NCI-H2029 treated with DMSO at 0.1 percent for 48 hours (cell line): ENCODE measurements at regions not wholly inside any gene's neighbourhood (a gene's known extent, or its start where the extent isn't known, plus 50 kb on each side); places are given as distances from the start of the nearest gene placed in this dataset.

ENCODE experiments used
- DNase-seq: peaks from one replicate; lab custom pipeline; 2025; lab: John Stamatoyannopoulos, UW

- DNase-seq: no peak
Observed at GRCh38 chr14:98298481-98299244, 973.3 kb downstream of the BCL11B start.

DNA sequence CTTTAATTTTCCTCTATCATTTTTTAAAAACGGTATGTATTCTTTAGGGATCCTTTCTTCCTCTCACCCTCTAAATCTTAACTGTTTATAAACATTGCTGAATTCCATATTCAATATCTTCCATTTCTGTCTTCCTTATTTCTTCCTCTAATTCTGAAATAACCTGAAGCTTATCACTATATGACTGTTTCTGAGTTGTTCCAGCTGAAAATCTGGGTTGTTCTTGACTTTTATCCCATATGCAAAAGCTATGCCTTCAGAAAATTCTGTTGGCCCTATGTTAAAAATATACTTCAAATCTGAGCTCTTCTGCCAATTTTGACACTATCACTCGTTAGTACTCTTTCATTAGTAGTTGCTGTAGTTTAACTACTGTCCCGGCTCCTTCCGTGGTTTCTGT is 970.3 kb downstream of the BCL11B start:
- DNase-seq: no peak

DNA sequence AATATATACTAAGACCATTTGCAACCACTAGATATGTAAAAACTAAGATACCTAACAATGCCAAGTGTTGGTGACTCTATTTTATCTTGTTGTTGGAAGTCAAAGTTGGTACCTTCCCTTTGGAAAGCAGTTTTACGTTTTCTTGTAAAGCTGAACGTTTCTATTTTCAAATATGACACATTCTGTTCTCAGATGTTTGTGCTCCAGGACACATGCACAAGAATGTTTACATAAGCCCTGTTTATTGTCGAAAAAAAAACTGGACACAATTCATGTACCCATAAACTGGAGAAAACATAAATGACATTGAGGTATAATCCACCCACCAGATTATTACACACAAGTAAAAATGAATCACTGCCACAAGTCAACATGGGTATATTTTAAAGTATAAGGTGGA is 967.4 kb downstream of the BCL11B start:
- no peak for DNase-seq

DNA sequence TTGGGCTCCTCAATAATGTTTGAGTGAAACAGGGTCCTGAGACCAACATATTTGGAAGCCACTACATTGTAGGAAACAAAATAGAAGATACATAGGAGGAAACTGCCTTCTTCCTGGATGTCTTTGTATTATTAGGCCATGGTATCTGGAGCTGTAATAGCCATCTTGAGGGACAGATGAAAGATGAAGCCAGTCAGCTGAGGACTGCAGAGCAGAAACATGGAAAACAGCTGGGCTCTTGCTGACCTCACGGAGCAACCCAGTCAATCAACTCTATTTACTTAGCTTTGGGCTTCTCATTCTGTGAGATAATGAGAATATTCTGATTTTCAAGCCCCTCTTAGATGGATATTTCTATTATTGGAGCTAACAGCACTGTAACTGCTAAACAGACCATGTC is 962.4 kb downstream of the BCL11B start:
- no peak for DNase-seq

DNA sequence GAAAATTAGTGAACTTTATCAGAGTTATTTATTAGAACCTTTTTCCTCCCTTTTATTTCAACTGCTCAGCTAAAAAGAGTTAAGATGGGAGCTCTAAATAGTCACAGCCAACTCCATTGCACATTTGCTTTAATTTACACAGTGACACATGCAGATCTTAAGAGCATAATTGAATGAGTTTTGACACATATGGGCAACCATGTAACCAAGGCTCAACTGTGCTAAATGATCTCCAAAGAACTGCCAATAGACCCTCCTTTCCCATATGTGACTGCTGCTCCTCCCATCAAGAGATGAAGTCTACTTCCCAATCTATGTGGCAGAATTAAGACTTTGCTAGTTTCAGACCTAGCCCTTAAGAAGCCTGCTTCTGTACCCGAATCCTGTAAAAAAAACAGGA is 960.0 kb downstream of the BCL11B start:
- no peak for DNase-seq

GRCh38 chr14:98321841-98322240 is 950.2 kb downstream of the BCL11B start:
- no peak for DNase-seq

GRCh38 chr14:98323836-98324235 is 948.2 kb downstream of the BCL11B start:
- no peak for DNase-seq

DNA sequence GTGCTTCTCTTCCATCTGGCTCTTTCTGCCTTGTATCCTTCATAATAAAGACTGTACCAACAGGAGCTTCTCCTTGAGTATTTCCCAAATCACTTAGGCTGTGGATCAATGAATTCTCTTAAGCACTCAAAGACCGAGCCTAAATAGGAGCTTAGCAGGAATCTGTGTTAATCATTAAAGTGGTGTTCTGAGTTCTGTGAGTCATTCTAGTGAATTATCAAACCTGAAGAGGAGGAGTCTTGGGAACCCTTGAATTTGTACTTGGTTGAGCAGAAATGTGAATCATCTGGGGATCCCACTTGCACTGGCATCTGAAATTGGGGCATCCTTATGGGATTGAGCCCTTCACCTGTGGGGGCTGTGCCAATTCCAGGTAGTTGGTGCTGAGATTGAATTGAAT is 946.2 kb downstream of the BCL11B start:
- no peak for DNase-seq

DNA sequence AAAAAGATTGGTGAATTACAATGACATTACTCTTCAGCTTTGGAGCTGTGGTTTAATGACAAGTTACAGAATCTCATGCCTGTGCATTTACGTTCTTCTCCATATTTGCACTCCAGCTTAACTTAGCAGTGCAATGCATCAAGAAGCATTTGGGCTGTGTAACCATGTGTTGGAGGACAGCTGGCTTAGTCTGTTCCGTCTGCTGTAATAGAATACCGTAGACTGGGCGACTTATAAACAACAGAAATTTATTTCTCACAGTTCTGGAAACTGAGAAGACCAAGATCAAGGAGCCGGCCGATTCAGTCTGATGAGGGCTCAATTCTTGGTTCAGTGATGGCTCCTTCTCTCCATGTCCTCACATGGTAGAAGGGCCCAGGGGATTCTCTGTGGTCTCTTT is 943.5 kb downstream of the BCL11B start:
- DNase-seq: no peak

DNA sequence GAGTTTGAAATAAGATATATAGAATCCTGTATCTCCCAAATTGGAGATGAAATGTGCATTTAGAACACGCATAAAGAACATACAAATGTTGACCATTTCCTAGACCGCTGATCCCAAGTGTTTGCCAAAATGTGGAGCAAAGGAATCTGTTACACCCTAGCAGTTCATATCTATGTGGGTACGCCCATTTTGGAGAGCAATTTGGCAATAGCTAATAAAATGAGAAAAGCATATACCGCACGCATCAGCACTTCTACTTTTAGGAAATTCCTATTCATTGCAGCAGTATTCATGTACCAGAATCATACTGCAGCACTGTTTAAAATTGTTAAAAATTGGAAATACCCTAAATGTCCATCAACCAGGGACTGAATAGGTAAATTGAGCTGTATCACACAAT is 937.8 kb downstream of the BCL11B start:
- DNase-seq: no peak

GRCh38 chr14:98341211-98341610 is 930.8 kb downstream of the BCL11B start:
- no peak for DNase-seq

- DNase-seq: no peak
Observed at GRCh38 chr14:98345161-98345560, 926.8 kb downstream of the BCL11B start.

DNA sequence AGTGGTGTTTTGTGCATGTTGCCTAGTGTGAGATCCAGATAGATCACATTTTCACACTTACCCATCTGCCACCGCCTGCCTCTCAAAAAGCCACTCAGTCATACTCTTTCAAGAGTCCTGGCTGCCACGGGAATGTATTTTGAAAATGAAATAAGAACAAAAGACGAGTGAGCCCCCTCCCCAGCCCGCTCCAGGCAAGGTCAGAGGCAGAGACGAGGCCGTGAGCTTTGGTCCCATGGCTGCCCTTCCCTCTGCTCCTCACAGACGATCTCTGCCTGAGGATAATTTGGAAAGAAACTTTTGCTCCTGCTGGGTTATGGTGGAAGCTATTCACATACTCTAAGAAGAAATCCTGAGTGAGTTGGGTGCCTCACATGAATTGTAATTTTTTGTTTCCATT is 924.3 kb downstream of the BCL11B start:
- no peak for DNase-seq

DNA sequence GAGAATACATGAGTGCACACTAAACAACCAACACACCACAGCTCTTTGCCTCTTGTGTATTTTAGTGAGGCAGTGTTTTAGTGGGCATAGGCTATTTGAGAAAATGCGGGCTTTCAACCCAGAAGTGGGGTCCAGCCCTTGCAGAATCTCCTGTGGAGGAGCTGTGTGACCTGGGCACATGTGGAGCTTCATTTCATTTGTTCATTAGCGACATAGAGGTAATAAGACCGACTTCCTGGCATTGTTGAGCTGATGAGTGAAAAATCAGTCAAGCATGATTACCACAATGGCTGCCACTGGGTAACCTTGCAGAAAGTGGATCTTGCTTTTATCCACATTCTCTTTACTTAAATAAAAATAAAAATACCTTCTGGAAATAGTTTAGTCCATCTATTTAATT is 923.5 kb downstream of the BCL11B start:
- DNase-seq: no peak

DNA sequence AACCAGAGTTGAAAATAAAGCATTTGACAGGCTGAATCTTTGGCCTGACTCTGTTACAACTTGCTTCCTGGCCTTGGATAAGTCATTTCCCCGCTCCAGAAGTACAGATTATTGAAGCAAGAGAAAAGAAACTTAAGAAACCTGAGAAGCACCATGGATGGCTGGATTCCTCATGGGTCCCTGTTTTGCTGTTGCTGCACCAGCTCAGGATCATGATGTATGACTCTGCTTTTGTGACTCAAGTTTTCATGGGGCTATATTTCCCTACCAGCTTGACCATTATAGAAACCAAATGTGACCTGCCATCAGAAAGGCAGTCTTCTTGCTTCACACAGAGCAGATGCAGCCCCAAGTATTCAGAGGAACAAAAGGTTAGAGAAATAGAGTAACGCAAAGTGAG is 921.8 kb downstream of the BCL11B start:
- DNase-seq: no peak

DNA sequence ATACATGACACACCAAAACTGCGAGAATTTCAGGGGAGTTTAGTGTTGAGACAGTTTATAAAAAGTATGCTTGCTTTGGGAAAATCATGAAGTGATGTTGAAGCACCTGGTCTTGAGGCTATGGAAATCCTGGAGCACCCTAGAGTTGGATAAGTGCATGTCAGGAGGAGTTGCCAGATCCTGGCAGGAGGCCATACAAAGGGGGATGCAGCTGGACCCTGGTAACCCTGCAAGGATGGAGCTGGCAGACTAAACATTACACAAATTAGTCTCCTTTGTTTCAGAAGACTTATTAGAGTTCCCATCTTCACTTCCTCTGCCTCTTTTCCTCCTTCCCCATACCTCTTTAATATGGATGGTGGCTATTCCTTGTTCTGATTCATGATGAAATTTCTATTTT is 907.0 kb downstream of the BCL11B start:
- DNase-seq: no peak

- no peak for DNase-seq
Observed at GRCh38 chr14:98366429-98366828, 905.6 kb downstream of the BCL11B start.

DNA sequence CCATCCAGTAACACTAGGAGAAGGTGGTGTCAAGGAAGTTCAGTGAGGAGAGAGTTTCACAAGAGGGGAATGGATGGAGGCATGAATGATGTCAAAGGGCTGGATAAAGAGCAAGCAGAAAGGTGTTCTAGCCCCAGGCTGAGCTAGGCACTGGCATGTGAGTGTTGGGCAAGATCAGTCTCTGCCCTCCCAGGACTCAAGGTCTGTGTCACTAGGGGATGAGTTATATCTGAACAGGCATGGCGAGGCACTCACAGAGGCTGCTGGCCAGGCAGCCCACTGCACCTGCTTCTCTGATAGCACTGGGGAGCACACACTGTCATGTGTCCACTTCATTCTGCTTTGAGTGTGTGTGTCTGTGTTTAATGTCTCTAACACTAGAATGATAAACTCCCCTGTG is 903.8 kb downstream of the BCL11B start:
- peak; percentile 7 for DNase-seq

- no peak for DNase-seq
Observed at GRCh38 chr14:98368916-98369315, 903.1 kb downstream of the BCL11B start.

GRCh38 chr14:98369344-98369743 is 902.7 kb downstream of the BCL11B start:
- no peak for DNase-seq

DNA sequence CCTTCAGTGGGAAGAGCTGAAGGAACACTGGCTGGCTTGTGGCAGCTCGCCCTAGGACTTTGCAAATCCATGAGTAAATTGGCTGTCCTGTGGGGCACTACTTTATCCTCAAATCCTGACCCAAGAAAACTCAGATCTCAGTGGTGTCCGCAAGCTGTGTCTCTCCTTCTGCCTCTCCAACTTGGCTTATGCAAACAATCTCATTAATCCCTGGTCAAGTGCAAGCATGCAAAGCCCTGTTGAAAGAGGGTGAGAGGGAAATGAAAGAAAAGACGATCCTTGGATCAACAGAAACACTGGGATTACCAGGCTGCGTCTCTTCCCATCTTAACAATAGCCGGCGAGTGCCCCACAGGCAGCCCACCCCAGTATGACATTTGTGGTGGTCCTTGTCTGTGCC is 901.6 kb downstream of the BCL11B start:
- peak; percentile 32 for DNase-seq

GRCh38 chr14:98371141-98371540 is 900.9 kb downstream of the BCL11B start:
- DNase-seq: no peak

DNA sequence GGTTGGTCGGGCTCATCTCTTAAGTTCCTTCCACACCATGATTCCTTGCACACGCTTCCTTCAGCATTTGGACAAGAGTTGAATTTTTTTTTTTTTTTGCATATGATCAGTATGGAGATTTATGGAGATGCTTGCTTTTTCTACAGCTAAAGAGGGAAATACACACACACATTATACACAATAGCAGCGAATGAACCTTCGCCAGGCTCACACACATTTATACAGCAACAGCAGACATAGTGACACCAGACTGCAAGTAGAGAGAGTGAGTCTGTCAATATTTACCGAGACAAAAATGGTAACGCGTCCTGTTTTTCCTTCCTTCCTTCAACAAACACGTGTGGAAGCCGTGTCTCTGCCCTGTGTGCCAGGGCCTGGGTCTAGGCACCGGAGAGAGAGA is 897.9 kb downstream of the BCL11B start:
- DNase-seq: no peak

GRCh38 chr14:98375566-98375965 is 896.4 kb downstream of the BCL11B start:
- DNase-seq: no peak
